ENCODE measurements at regions not wholly inside any gene's neighbourhood (a gene's known extent, or its start where the extent isn't known, plus 50 kb on each side); places are given as distances from the start of the nearest gene placed in this dataset.

DNA sequence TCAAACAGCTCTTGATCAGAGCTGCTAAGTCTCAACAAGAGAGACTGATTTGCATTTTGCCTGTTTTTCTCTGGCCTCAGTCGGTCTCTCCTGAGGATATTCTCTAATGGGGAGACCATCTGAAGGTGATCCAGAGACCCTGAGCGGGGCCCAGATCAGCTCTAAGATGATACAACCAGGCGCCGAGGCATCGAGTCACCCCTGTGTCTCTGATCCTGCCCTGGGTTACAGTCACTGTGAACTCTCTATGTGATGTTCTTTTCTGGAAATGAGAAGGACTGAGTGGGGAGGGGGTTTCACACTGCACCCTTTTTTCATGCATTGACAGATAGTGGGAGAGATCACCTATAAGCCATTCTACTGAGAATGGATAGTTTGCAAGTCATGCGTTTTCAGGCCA lies 247.6 kb upstream of the PWP1 start:
- DNase-seq (no peak), ATAC-seq (no peak)
- Histone ChIP-seq H3K4me1 (ENCODE audit: control insufficient read depth, insufficient read depth, low read length) (no peaks in the 10 kb centered on the region), H3K27ac (ENCODE audit: low read length) (no peak overlapping the region), H3K27me3 (ENCODE audit: control insufficient read depth, insufficient read depth) (no peaks in the 10 kb centered on the region), H3K9me3 (ENCODE audit: control insufficient read depth, low read length) (no peaks in the 10 kb centered on the region), H3K4me3 (ENCODE audit: low read length) (no peak overlapping the region)
- intact Hi-C loops (cut with DNase I): no loop called here
- WGBS: 87% methylated on average over 6 of the region's 6 CpGs

DNA sequence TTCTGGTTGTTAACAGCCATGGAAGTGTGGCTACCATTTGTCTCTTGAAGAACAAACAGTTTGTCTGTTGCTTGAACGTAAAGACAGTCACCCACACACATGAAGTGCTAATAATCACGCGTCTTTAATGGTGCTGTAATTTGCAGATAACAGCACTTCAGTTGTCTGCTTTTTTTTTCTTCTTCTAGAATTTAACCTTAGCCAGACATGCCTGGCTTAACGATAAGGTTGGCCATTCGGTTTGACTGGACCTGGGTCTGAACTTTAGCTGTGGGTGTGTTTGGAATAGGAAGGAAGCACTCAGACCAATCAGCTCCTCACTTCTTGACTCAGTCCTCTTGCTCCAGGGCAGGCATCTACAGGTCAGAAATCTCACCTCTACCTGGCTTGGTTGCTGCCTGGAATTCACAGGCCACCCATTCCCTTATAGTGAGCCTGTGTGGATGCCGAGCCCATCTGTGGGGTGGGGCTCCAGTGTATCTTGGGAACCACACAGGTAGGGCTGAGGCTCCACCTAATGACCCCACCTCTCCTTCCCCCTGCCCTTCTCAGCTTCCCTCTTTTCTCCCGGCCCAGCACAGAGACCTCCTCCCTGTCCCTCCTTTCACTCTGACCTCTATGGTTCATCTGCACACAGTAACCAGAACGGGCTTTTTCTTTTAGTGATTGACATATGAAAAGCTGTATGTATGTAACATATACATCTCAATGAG lies 246.4 kb upstream of the PWP1 start:
- Histone ChIP-seq H3K4me1 (ENCODE audit: control insufficient read depth, insufficient read depth, low read length) (no peaks in the 10 kb centered on the region), H3K27me3 (ENCODE audit: control insufficient read depth, insufficient read depth) (no peaks in the 10 kb centered on the region), H3K27ac (ENCODE audit: low read length) (no peak overlapping the region), H3K9me3 (ENCODE audit: control insufficient read depth, low read length) (no peaks in the 10 kb centered on the region), H3K4me3 (ENCODE audit: low read length) (no peak overlapping the region)
- intact Hi-C loops (cut with DNase I): no loop called here
- 34% methylated on average over 8 of the region's 8 CpGs for WGBS
- ATAC-seq (no peak), DNase-seq (no peak)

DNA sequence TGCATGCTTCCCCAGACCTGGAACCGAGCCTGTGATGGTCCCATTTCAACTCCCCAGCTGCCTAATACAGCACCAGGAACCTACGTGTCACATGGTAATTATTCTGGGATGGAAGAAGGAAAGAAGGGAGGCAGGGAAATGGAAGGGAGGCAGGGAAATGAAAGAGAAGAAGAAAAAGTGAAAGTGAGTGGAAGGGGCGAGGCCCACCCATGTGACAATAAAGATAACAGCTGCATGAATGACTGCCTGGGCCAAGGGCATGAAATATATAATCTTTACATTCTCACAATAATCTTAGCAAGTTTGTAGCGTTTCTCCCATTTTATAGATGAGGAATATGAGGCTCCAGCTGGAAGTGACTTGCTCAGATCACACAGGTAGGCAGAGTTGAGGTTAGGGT lies 245.0 kb upstream of the PWP1 start:
- DNase-seq: no peak
- WGBS: 80% methylated on average over 4 of the region's 4 CpGs
- intact Hi-C loops (cut with DNase I): no loop called here
- no peaks in the 10 kb centered on the region for H3K27me3 ChIP-seq (ENCODE audit: control insufficient read depth, insufficient read depth)
- H3K27ac ChIP-seq (ENCODE audit: low read length): no peak overlapping the region
- H3K4me1 ChIP-seq (ENCODE audit: control insufficient read depth, insufficient read depth, low read length): no peaks in the 10 kb centered on the region
- no peaks in the 10 kb centered on the region for H3K9me3 ChIP-seq (ENCODE audit: control insufficient read depth, low read length)
- ATAC-seq: no peak
- H3K4me3 ChIP-seq (ENCODE audit: low read length): no peak overlapping the region

DNA sequence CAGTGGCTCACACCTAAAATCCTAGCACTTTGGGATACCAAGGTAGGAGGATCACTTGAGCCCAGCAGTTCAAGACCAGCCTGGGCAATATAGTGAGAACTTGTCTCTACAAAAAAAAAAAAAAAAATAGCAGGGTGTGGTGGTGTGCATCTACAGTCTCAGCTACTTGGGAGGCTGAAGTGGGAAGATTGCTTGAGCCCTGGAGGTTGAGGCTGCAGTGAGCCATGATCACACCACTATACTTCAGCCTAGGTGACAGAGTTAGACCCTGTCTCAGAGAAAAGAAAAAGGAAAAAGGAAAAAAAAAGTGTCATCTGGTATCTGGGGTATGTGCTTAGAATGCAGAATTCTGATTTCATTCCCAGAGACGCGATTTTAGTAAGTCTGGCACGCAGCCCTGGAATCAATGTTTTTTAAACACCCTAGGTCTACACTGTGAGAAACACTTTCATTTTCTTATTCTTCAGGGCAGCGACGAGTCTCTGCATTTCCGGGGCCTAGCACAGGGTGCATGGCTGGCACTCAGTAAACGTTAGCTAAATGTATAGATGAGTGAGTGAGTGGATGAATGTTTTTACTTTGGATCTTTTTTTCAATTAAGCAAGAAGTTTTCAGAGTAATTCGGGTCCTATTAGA lies 243.8 kb upstream of the PWP1 start:
- Histone ChIP-seq H3K9me3 (ENCODE audit: control insufficient read depth, low read length) (no peaks in the 10 kb centered on the region), H3K4me1 (ENCODE audit: control insufficient read depth, insufficient read depth, low read length) (no peaks in the 10 kb centered on the region), H3K27me3 (ENCODE audit: control insufficient read depth, insufficient read depth) (no peaks in the 10 kb centered on the region), H3K4me3 (ENCODE audit: low read length) (no peak overlapping the region), H3K27ac (ENCODE audit: low read length) (no peak overlapping the region)
- intact Hi-C loops (cut with DNase I): no loop called here
- WGBS: 50% methylated on average over 8 of the region's 8 CpGs
- ATAC-seq (peak; percentile 40 to 55), DNase-seq (peak in 1 of 3 donors; percentile 52)

DNA sequence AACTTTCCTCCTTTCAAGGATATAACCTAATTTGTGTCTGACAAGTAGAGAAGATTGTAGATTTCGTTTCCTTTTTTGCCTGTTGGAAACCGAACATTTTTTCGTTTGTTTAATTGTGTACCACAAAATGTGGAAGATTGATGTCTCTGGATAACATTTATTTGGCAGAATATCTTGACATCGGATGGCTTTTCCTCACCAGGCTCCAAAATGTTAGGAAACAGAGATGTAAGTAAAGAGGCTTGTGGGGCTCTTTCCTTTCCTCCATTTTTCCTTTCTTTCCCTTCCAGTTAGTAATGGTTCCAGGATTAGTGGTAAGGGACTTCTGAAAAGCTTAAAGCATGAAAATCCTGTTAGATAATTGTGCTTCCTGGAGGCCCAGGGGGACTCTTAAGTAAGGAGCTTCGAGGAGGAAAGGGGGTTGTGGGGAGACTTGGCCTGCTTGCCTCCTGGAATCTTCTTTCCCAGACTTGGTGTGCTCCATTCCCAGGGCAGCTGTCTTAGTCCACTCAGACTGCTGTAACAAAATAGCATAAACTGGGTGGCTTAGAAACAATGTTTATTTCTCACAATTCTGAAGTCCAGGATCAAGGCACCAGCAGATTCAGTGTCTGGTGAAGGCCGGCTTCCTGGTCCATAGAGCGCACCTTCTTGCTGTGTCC lies 243.1 kb upstream of the PWP1 start:
- H3K27ac ChIP-seq (ENCODE audit: low read length): no peak overlapping the region
- H3K9me3 ChIP-seq (ENCODE audit: control insufficient read depth, low read length): no peaks in the 10 kb centered on the region

DNA sequence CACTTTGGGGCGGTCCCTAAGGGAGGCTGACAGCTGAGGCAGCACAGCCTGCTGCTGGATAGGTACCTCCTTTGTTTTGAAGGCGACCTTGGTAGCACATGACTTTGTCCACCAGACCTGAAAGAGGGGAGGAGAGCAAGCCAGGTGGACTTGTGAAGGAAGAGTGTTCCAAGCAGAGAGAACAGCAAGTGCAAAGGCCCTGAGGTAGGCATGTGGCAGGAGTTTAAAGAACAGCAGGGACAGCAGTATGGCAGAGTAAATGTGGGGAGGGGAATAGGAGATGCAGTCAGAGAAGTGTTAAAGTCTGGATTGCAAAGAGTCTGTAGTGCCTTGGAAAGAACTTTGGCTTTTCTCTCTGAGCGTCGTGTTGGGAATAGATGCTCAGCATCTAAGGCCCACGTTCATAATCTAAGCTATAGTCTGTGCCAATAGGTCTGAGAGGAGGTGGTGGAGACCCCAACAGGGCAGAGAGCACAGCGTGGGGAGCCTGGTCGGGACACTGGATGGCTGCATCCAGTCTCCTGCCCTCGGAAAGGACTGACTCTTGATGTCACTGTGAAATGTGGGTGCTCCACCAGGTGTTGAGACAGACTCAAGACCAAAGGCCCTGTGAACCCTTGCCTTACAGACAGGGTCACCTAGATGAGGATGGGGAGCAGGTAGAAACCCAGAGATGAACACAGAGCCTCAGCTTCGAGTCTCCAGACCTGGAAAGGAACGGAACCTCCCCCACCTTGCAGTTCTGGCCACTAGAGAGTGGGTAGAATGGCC lies 242.1 kb upstream of the PWP1 start:
- no peak overlapping the region for H3K4me3 ChIP-seq (ENCODE audit: low read length)
- no peaks in the 10 kb centered on the region for H3K27me3 ChIP-seq (ENCODE audit: control insufficient read depth, insufficient read depth)
- intact Hi-C loops (cut with DNase I): no loop called here
- no peaks in the 10 kb centered on the region for H3K9me3 ChIP-seq (ENCODE audit: control insufficient read depth, low read length)
- no peak for DNase-seq
- no peaks in the 10 kb centered on the region for H3K4me1 ChIP-seq (ENCODE audit: control insufficient read depth, insufficient read depth, low read length)
- ATAC-seq: no peak
- 88% methylated on average over 10 of the region's 10 CpGs for WGBS
- H3K27ac ChIP-seq (ENCODE audit: low read length): no peak overlapping the region

More for the DNA sequence above, 243.1 kb upstream of the PWP1 start:
- Histone ChIP-seq H3K4me1 (ENCODE audit: control insufficient read depth, insufficient read depth, low read length) (no peaks in the 10 kb centered on the region), H3K27me3 (ENCODE audit: control insufficient read depth, insufficient read depth) (no peaks in the 10 kb centered on the region), H3K4me3 (ENCODE audit: low read length) (no peak overlapping the region)
- no peak for ATAC-seq
- DNase-seq: no peak
- intact Hi-C loops (cut with DNase I): no loop called here
- WGBS: 65% methylated on average over 7 of the region's 7 CpGs

DNA sequence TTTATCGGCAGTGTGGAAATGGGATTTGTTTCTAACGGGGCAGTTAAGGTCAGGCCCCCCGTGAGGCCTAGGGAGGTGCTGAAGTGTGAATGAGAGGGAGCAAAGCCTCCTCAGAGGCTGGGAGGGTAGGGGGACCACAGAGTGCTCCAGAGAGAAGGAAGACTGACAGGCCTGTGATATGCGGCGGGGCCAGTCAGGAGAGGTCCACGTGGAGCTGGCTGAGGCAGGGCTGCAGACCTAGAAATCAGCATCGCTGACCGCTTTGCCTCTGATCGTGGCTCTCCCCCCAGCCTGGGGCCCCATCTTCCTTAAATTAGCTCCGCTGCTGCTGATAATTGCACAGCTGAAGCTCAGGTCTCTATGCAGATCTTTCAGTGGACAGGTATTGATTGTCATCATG lies 240.8 kb upstream of the PWP1 start:
- 51% methylated on average over 10 of the region's 10 CpGs for WGBS
- no peaks in the 10 kb centered on the region for H3K4me1 ChIP-seq (ENCODE audit: control insufficient read depth, insufficient read depth, low read length)
- intact Hi-C loops (cut with DNase I): no loop called here
- H3K9me3 ChIP-seq (ENCODE audit: control insufficient read depth, low read length): no peaks in the 10 kb centered on the region
- H3K4me3 ChIP-seq (ENCODE audit: low read length): no peak overlapping the region
- H3K27ac ChIP-seq (ENCODE audit: low read length): no peak overlapping the region
- no peak for DNase-seq
- no peaks in the 10 kb centered on the region for H3K27me3 ChIP-seq (ENCODE audit: control insufficient read depth, insufficient read depth)
- no peak for ATAC-seq

DNA sequence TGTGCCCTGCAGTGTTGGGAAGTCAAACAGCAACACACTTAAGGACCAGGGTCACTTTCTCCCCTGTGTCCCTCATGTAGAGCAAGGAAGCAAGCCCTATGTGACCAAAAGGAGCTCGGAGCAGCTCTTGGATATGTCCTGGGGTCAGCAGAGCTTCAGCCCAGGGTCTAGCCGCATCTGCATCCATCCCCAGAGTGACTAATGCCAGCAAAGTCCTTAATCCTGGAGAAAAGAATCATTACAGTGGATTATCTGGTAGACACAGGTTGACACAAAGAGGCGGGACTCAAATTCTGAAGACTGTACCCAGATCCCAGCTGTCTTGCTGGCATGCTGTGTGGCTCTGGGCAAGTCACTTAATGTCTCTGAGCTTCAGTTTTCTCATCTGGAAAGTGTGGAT lies 239.1 kb upstream of the PWP1 start:
- ATAC-seq (no peak), DNase-seq (no peak)
- H3K9me3 ChIP-seq (ENCODE audit: control insufficient read depth, low read length): no peaks in the 10 kb centered on the region
- no peak overlapping the region for H3K27ac ChIP-seq (ENCODE audit: low read length)
- H3K27me3 ChIP-seq (ENCODE audit: control insufficient read depth, insufficient read depth): no peaks in the 10 kb centered on the region
- H3K4me3 ChIP-seq (ENCODE audit: low read length): no peak overlapping the region
- WGBS: 87% methylated on average over 3 of the region's 3 CpGs
- no peaks in the 10 kb centered on the region for H3K4me1 ChIP-seq (ENCODE audit: control insufficient read depth, insufficient read depth, low read length)
- intact Hi-C loops (cut with DNase I): no loop called here

DNA sequence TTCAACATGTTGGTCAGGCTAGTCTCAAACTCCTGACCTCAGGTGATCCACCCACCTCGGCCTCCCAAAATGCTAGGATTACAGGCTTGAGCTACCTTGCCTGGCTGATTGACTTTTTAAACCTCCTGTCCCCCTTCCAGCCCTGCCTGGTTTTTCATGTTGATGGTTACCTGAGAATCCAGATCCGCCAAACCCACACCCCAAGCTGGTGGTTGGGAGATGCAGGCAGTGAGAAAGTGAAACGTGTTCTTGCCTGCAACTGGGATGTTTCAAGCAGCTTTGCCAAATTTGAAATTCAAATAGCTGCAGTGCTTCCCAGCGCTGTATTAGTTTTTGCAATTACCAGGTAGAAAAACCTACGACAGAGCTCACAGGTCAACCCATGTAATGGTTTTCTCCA lies 238.3 kb upstream of the PWP1 start:
- no peak for ATAC-seq
- H3K4me3 ChIP-seq (ENCODE audit: low read length): no peak overlapping the region
- no peaks in the 10 kb centered on the region for H3K4me1 ChIP-seq (ENCODE audit: control insufficient read depth, insufficient read depth, low read length)
- H3K9me3 ChIP-seq (ENCODE audit: control insufficient read depth, low read length): no peaks in the 10 kb centered on the region
- H3K27me3 ChIP-seq (ENCODE audit: control insufficient read depth, insufficient read depth): no peaks in the 10 kb centered on the region
- DNase-seq: no peak
- 86% methylated on average over 5 of the region's 5 CpGs for WGBS
- intact Hi-C loops (cut with DNase I): no loop called here
- no peak overlapping the region for H3K27ac ChIP-seq (ENCODE audit: low read length)

DNA sequence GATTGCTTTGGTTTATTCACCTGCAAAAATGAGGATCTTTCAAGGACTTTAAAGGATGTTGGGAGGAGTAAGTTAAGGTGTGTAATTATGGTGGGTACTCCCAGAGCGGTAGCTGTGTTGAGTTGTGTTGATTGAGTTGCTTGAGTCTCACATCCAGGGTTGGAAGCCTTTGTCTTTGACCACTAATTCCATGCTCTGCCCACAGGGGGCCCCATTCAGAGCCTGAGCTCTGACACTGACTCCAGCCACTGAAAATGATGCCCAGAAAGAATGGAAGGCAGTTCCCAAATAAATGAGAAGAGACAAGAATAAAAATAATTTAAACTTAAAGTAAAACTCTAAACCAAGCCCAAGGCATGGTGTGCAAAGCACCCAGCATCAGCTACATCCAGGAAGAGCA lies 237.4 kb upstream of the PWP1 start:
- no peak overlapping the region for H3K27ac ChIP-seq (ENCODE audit: low read length)
- 61% methylated on average over 1 of the region's 1 CpG for WGBS
- no peak overlapping the region for H3K4me3 ChIP-seq (ENCODE audit: low read length)
- ATAC-seq: no peak
- no peaks in the 10 kb centered on the region for H3K4me1 ChIP-seq (ENCODE audit: control insufficient read depth, insufficient read depth, low read length)
- H3K27me3 ChIP-seq (ENCODE audit: control insufficient read depth, insufficient read depth): no peaks in the 10 kb centered on the region
- intact Hi-C loops (cut with DNase I): no loop called here
- H3K9me3 ChIP-seq (ENCODE audit: control insufficient read depth, low read length): no peaks in the 10 kb centered on the region
- no peak for DNase-seq

DNA sequence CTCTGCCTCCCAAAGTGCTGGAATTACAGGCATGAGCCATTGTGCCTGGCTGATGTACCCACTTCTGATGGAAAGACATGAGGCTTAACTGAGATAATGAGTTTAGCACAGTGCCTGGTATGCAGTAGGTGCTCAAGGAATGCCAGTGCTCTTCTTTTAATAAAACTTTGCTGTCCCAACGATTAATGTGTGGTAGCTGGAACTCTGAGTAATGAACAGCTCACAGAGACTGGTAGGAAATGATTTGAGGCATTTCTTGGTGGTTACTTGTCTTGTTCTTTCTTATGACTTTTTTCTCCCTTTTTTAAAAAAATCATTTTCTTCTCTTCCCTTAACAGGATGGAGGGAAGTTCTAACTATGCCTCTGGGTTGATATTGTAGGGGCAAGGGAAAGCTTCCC lies 235.7 kb upstream of the PWP1 start:
- Histone ChIP-seq H3K4me3 (ENCODE audit: low read length) (no peak overlapping the region), H3K9me3 (ENCODE audit: control insufficient read depth, low read length) (no peaks in the 10 kb centered on the region), H3K27me3 (ENCODE audit: control insufficient read depth, insufficient read depth) (no peaks in the 10 kb centered on the region), H3K4me1 (ENCODE audit: control insufficient read depth, insufficient read depth, low read length) (no peaks in the 10 kb centered on the region), H3K27ac (ENCODE audit: low read length) (no peak overlapping the region)
- no peak for DNase-seq
- no peak for ATAC-seq
- WGBS: 80% methylated on average over 1 of the region's 1 CpG
- intact Hi-C loops (cut with DNase I): no loop called here
